ENCODE measurements at regions not wholly inside any gene's neighbourhood (a gene's known extent, or its start where the extent isn't known, plus 50 kb on each side); places are given as distances from the start of the nearest gene placed in this dataset.

- DNase-seq (ENCODE audit: low read depth in 2 of 2) = no peak
Measured at GRCh38 chr1:30819244-30819571, 61.6 kb upstream of the LAPTM5 start.

- no peak for DNase-seq (ENCODE audit: low read depth in 2 of 2)
Measured at GRCh38 chr1:30818568-30819243, 61.1 kb upstream of the LAPTM5 start.

DNA sequence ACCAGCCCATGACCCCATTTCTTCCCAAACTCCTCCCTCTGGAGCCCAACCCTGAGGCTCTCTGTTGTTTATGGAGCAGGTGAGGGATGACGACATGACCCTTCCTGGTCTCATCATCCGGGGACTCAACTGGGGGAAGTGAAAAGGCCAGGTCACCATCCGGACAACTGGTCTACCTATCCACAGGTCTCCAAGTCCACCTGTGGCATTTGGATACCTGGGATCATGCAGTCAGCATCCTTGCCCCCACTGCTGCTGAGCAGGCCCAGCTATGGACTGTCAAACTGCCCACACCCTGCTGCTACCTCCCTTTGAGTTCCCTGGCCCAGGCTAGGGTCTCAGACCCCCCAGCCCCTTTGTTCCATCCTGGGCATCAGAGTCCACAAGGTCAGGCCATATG lies 60.0 kb upstream of the LAPTM5 start:
- DNase-seq (ENCODE audit: low read depth in 2 of 2) = no peak

GRCh38 chr1:30817077-30817438 lies 59.5 kb upstream of the LAPTM5 start:
- DNase-seq (ENCODE audit: low read depth in 2 of 2) = no peak

- DNase-seq (ENCODE audit: low read depth in 2 of 2) = no peak
Measured at GRCh38 chr1:30816211-30817076, 58.9 kb upstream of the LAPTM5 start.

DNA sequence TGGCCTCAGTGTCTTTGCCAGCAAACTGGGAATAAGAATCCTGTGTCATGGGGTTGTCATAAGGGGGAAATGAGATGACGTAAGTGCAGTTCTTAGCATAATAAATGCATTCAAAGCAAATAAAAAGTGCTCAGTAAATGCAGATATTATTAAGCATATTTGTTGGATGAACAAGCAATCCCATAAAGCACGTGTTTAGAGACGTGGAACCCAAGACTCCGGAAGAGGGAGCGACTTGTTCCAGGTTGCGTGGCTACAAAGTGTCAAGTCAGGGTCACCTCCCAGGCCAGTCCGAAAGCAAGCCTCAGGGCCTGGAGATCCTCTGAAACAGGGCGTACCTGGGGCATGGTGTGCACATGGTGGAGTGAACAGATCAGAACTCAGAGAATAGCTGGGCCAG lies 58.0 kb upstream of the LAPTM5 start:
- no peak for DNase-seq (ENCODE audit: low read depth in 2 of 2)

- DNase-seq (ENCODE audit: low read depth in 2 of 2) = no peak
Measured at GRCh38 chr1:30814292-30814691, 56.7 kb upstream of the LAPTM5 start.

DNA sequence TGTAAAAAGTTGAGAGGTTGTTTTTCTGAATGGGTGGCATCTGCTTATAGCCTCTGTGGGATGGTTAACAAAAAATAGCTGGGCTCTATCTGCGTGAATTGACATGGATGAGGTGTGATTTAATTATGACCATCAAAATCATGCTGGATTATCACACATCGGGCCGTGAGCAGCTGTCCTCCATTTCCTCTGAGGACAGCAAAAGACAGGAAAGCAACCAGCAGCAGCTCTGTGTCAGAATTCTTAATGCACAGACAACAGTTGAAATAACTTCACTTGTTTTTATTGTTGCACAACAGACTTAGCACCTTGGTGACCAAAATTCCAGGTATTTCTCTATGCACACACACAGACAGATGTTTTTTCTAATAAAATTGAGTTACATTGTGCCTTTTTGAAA lies 54.5 kb upstream of the LAPTM5 start:
- DNase-seq (ENCODE audit: low read depth in 2 of 2) = no peak

DNA sequence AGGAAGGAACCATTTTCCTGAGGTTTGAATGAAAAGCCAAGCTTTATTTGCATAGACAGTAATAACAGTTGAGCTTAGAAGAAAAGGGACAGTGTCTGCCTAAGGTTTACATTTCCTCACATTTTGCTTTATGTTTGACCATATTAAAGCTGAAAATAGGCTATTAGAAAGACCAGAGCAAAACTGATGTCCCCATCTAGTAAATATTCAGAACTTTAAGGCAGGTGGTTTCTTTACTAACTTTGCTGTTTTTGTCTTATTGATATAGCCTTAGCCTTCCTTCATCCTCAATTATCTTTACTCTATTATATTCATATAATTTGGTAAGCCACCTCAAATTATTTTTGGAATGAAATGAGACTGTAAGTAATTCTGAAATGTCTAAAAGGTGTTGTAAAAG lies 53.6 kb upstream of the LAPTM5 start:
- no peak for DNase-seq (ENCODE audit: low read depth in 2 of 2)

DNA sequence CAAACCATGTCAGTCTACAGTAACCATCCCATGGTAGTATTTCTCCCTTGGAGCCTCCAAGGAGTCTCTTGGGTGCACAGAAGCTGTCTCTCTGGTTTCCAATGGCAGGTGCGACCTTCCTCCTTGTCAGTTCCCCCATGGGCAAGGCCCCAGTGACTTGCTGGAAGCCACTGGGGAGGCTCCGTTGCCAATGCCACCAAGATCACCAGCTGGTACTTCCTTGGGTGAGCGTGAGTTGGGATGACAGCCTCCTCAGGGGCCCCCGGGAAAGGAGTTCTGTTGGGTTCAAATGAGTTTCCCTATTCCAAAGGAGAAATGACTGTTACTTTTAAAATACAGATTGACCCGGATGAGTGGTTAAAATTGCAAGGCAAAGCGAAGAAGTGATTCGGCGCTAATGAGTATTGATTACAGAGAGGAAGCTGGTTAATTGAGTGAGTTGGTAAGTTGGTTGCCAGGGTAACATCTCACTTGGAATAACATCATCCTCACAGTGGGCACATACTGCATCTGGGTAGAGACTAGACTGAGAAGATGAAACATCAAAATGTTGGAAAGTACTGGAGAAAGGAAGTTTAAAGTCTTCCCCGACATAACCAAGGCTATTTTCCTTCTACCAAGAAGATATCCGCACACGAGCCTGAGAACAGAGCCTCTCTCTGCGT lies 53.0 kb upstream of the LAPTM5 start:
- DNase-seq (ENCODE audit: low read depth in 2 of 2) = no peak

- peak in 1 of 2 donors; percentile 44 for DNase-seq (ENCODE audit: low read depth in 2 of 2)
Measured at GRCh38 chr1:30809514-30810263, 52.1 kb upstream of the LAPTM5 start.

GRCh38 chr1:30808067-30808662 lies 50.6 kb upstream of the LAPTM5 start:
- no peak for DNase-seq (ENCODE audit: low read depth in 2 of 2)

DNA sequence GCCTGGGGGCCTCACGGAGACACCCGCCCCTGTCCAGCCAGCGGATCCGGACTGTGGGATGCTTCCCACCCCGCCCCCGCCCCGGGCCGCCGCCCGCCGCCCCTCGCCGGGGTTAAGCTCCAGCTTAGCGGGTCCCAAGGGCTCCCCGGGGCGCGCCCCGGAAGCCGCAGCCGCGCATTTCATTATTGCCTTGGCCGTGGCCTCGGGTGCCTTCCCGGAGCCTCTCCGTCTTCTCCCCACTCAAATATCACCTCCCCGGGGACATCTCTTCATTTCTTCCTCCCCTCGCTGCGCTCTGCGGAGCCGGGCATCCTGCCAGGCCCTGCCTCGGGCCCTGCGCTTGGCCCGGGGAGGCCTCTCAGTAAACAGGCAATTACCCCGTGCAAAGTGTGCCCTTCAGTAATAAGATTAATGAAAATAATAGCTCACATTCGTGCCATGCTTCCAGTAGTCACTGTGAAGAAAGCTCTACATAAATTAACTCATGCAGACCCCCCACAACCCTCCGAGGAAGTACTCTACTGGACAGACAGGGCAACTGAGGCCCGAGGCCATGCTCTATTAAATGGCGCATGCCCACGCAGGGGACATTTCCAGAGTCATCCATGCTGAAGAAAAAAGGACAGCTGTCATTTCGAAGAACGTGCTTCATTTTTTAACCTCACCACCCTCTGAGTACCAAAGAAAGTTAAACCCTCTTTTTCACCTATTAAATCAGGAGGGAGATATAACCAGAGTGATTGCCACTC lies 49.9 kb upstream of the LAPTM5 start:
- DNase-seq (ENCODE audit: low read depth in 2 of 2) = no peak

Measured in dermis microvascular lymphatic vessel endothelial cell (primary cell).